RPMI8226 (cell line): ENCODE measurements at regions not wholly inside any gene's neighbourhood (a gene's known extent, or its start where the extent isn't known, plus 50 kb on each side); places are given as distances from the start of the nearest gene placed in this dataset.
"Not testable (repeated sequence)": the region's sequence is repeated elsewhere in the genome, so short reads cannot be mapped to it uniquely, and the experiment has no call there.

Experiments used
- DNase-seq: peaks from one replicate; pipeline ENCODE4 v3.0.0-alpha.2; 2015

- no peak for DNase-seq
Observed at GRCh38 chr3:127072971-127073783, 90.3 kb downstream of the PLXNA1 start.

GRCh38 chr3:127073941-127074820 lies 91.3 kb downstream of the PLXNA1 start:
- DNase-seq, result no peak

GRCh38 chr3:127074900-127075360 lies 92.0 kb downstream of the PLXNA1 start:
- peak; percentile 58 for DNase-seq

GRCh38 chr3:127076166-127076992 lies 93.5 kb downstream of the PLXNA1 start:
- not testable (repeated sequence) for DNase-seq

GRCh38 chr3:127077068-127077467 lies 94.2 kb downstream of the PLXNA1 start:
- DNase-seq, result no peak

GRCh38 chr3:127077505-127078064 lies 94.7 kb downstream of the PLXNA1 start:
- no peak for DNase-seq

GRCh38 chr3:127078626-127079025 lies 95.7 kb downstream of the PLXNA1 start:
- no peak for DNase-seq

GRCh38 chr3:127079211-127079610 lies 96.3 kb downstream of the PLXNA1 start:
- DNase-seq, result no peak

- DNase-seq, result no peak
Observed at GRCh38 chr3:127081001-127081720, 98.2 kb downstream of the PLXNA1 start.

GRCh38 chr3:127082066-127082465 lies 99.2 kb downstream of the PLXNA1 start:
- DNase-seq, result peak; percentile 61

GRCh38 chr3:127083778-127084397 lies 101.0 kb downstream of the PLXNA1 start:
- DNase-seq, result no peak

GRCh38 chr3:127084401-127084990 lies 101.6 kb downstream of the PLXNA1 start:
- DNase-seq, result no peak

- DNase-seq, result no peak
Observed at GRCh38 chr3:127085576-127085975, 102.7 kb downstream of the PLXNA1 start.

- DNase-seq, result not testable (repeated sequence)
Observed at GRCh38 chr3:127086591-127086990, 103.7 kb downstream of the PLXNA1 start.

- DNase-seq, result no peak
Observed at GRCh38 chr3:127087441-127087840, 104.5 kb downstream of the PLXNA1 start.

GRCh38 chr3:127088511-127089351 lies 104.2 kb upstream of the PRR23E start:
- DNase-seq, result no peak

- DNase-seq, result no peak
Observed at GRCh38 chr3:127089486-127090145, 103.3 kb upstream of the PRR23E start.

GRCh38 chr3:127090218-127091160 lies 102.4 kb upstream of the PRR23E start:
- DNase-seq, result no peak
